K562 (cell line): ENCODE measurements at regions not wholly inside any gene's neighbourhood (a gene's known extent, or its start where the extent isn't known, plus 50 kb on each side); places are given as distances from the start of the nearest gene placed in this dataset.

Experiments used
- ATAC-seq: fragments of 200-7000 bp; cut with Tn5 transposase; 3 replicates; pipeline ENCODE4 v1.9.1; 2020; ENCODE audit warnings: moderate library complexity
- BruUV-seq: library from RNA; stranded (reverse); fragments of 400-500 nt; replicated peaks from 2 replicates; lab custom pipeline; 2021; lab: Mats Ljungman, UMichigan
- CTCF ChIA-PET: fragments of 300-600 bp; formaldehyde crosslinking; extraction: SDS; loops from one replicate; lab custom pipeline; 2021; ENCODE audit warnings: low intra/inter-chr PET ratio; lab: Yijun Ruan, JAX
- POLR2A ChIA-PET: fragments of 300-600, 350-650 bp; sonication (Branson Sonifier 250); formaldehyde crosslinking; extraction: SDS; loops from one replicate; lab custom pipeline; 2021; ENCODE audit warnings: antibody characterized with exemption, inconsistent platforms; lab: Yijun Ruan, JAX
- DNase-seq, 4 experiments: peaks; one replicate each; pipeline versions ENCODE4 v3.0.0 to v3.0.0-alpha.2; 2011 to 2018; ENCODE audit warnings: low spot score in 3 of 4, mixed read lengths in 3 of 4; ENCODE audit errors: extremely low read depth in 1 of 4
- FAIRE-seq: peaks from 2 replicates; lab custom pipeline; 2011; peaks lifted over from hg19 to GRCh38; lab: Jason Lieb, UNC
- H2AFZ ChIP-seq: 2 replicates; pipeline ENCODE4 v1.6.0; 2011; ENCODE audit warnings: low read depth, low read length, control low read depth, inconsistent platforms
- H3K27ac ChIP-seq: fragments of 200-600 bp; 3 replicates; pipeline ENCODE4 v1.8.0; 2011; ENCODE audit warnings: low read depth, mild to moderate bottlenecking, control low read depth, inconsistent platforms, low read length, moderate library complexity, mixed read lengths; ENCODE audit errors: extremely low read depth
- H3K27me3 ChIP-seq, 2 experiments: fragments of 300-600 bp in 1 of 2; 2 replicates in 1 of 2; 3 replicates in 1 of 2; pipeline versions ENCODE4 v1.6.0 to v1.8.0; 2011; ENCODE audit warnings: inconsistent platforms in 2 of 2, low read length in 2 of 2, mild to moderate bottlenecking in 1 of 2, mixed read lengths in 1 of 2, moderate library complexity in 1 of 2; ENCODE audit not compliant: control insufficient read depth in 2 of 2, insufficient read depth in 2 of 2
- H3K36me3 ChIP-seq: fragments of 300-600 bp; 3 replicates; pipeline ENCODE4 v1.8.0; 2011; ENCODE audit warnings: mild to moderate bottlenecking, low read length, inconsistent platforms; ENCODE audit not compliant: control insufficient read depth, insufficient read depth
- H3K4me1 ChIP-seq, 2 experiments: fragments of 200-600 bp in 1 of 2; replicated peaks in 1 of 2; 2 replicates in 1 of 2; 3 replicates in 1 of 2; pipeline versions ENCODE4 v1.5.1 to v1.8.0; 2011; ENCODE audit warnings: inconsistent platforms in 2 of 2, low read length in 2 of 2, mild to moderate bottlenecking in 1 of 2, mixed read lengths in 1 of 2, moderate library complexity in 1 of 2; ENCODE audit not compliant: control insufficient read depth in 2 of 2, insufficient read depth in 2 of 2
- H3K4me2 ChIP-seq: 2 replicates; pipeline ENCODE4 v1.6.1; 2011; ENCODE audit warnings: low read length, control low read depth, inconsistent platforms, mixed read lengths; ENCODE audit not compliant: insufficient read depth
- H3K4me3 ChIP-seq: fragments of 200-600 bp; sonication (generic), shearing (Covaris generic); 2 replicates; pipeline ENCODE4 v1.5.1; 2016; ENCODE audit warnings: control low read depth, inconsistent platforms
- H3K79me2 ChIP-seq: fragments of 200-600 bp; 3 replicates; pipeline ENCODE4 v1.8.0; 2011; ENCODE audit warnings: low read length, inconsistent platforms; ENCODE audit not compliant: control insufficient read depth, insufficient read depth
- H3K9ac ChIP-seq, 2 experiments: 2 replicates each; pipeline versions ENCODE4 v1.6.0 to v1.6.1; 2011; ENCODE audit warnings: low read depth in 2 of 2, low read length in 2 of 2, control low read depth in 1 of 2, inconsistent platforms in 1 of 2, mild to moderate bottlenecking in 1 of 2, mixed read lengths in 1 of 2; ENCODE audit not compliant: insufficient read depth in 1 of 2
- H3K9me1 ChIP-seq: one replicate; pipeline ENCODE4 v1.6.0; 2011; ENCODE audit warnings: inconsistent platforms, mild to moderate bottlenecking, low read length, moderate library complexity; ENCODE audit not compliant: control insufficient read depth, insufficient read depth
- H3K9me3 ChIP-seq: replicated peaks from 2 replicates; pipeline ENCODE4 v1.5.1; 2011; ENCODE audit warnings: low read depth, low read length, inconsistent platforms; ENCODE audit not compliant: control insufficient read depth, insufficient read depth
- H4K20me1 ChIP-seq: replicated peaks from 2 replicates; pipeline ENCODE4 v1.6.1; 2011; ENCODE audit warnings: low read length, inconsistent platforms, mixed read lengths; ENCODE audit not compliant: control insufficient read depth, insufficient read depth
- CREB3L1 ChIP-seq: fragments of 450-650 bp; IDR thresholded peaks from 2 replicates; pipeline ENCODE4 v1.6.1; 2014; ENCODE audit warnings: low read depth, mild to moderate bottlenecking, moderate library complexity, borderline replicate concordance
- CTCF ChIP-seq, 3 experiments: IDR thresholded peaks in 2 of 3; conservative IDR thresholded peaks in 1 of 3; 2 replicates each; pipeline ENCODE4 v1.5.1; 2011 to 2012; ENCODE audit warnings: low read length in 3 of 3, mild to moderate bottlenecking in 3 of 3, control low read depth in 2 of 3, improper control_type of control experiment in 1 of 3, inconsistent platforms in 1 of 3, low read depth in 1 of 3, mixed read lengths in 1 of 3, moderate library complexity in 1 of 3; ENCODE audit not compliant: insufficient read depth in 2 of 3
- KAT7 ChIP-seq: sonication (generic); formaldehyde crosslinking; IDR thresholded peaks from 2 replicates; pipeline ENCODE4 v1.8.0; 2022; ENCODE audit warnings: missing genetic modification reagents, mild to moderate bottlenecking, borderline replicate concordance
- MITF ChIP-seq: IDR thresholded peaks from 2 replicates; pipeline ENCODE4 v1.6.1; 2014; ENCODE audit warnings: antibody characterized with exemption
- RAD21 ChIP-seq, 2 experiments: fragments of 250-450 bp in 1 of 2; fragments of 450-650 bp in 1 of 2; sonication (Bioruptor Pico) in 1 of 2; formaldehyde crosslinking in 1 of 2; IDR thresholded peaks in 1 of 2; conservative IDR thresholded peaks in 1 of 2; 2 replicates each; pipeline versions ENCODE4 v1.4.0 to v1.8.0; 2020 to 2022; ENCODE audit warnings: mild to moderate bottlenecking in 2 of 2, moderate library complexity in 1 of 2
- RBBP5 ChIP-seq: fragments of 200-600 bp; sonication (generic); IDR thresholded peaks from 2 replicates; pipeline ENCODE4 v1.6.1; 2012; ENCODE audit warnings: borderline replicate concordance, mild to moderate bottlenecking, low read length, control low read depth, inconsistent platforms; ENCODE audit not compliant: insufficient read depth, poor library complexity, severe bottlenecking
- RBM14 ChIP-seq: fragments of 200-400 bp; formaldehyde crosslinking; IDR thresholded peaks from 2 replicates; pipeline ENCODE4 v1.6.1; 2018; ENCODE audit warnings: low read depth, mild to moderate bottlenecking, low read length, moderate library complexity, borderline replicate concordance; ENCODE audit not compliant: insufficient read depth
- RHOXF2B ChIP-seq: fragments of 250-450 bp; sonication (Bioruptor Pico); conservative IDR thresholded peaks from 2 replicates; pipeline ENCODE4 v1.5.1; 2021
- SRF ChIP-seq, 2 experiments: fragments of 250-450, 450-650 bp in 1 of 2; sonication (Bioruptor Pico) in 1 of 2; sonication (generic) in 1 of 2; formaldehyde crosslinking; IDR thresholded peaks; 2 replicates each; pipeline versions ENCODE4 v1.5.0 to v1.5.1; 2020 to 2022; ENCODE audit warnings: mild to moderate bottlenecking in 1 of 2, missing genetic modification reagents in 1 of 2
- TAL1 ChIP-seq: fragments of 450-650 bp; IDR thresholded peaks from 2 replicates; pipeline ENCODE4 v1.6.1; 2016; ENCODE audit warnings: mild to moderate bottlenecking
- ZC3H8 ChIP-seq: fragments of 450-650 bp; IDR thresholded peaks from 2 replicates; pipeline ENCODE4 v1.6.1; 2017
- ZNF12 ChIP-seq: sonication (generic); formaldehyde crosslinking; IDR thresholded peaks from 2 replicates; pipeline ENCODE4 v1.4.0; 2020; ENCODE audit warnings: mild to moderate bottlenecking, missing genetic modification reagents
- ZNF707 ChIP-seq: fragments of 250-450 bp; sonication (Bioruptor Pico); conservative IDR thresholded peaks from 2 replicates; pipeline ENCODE4 v1.8.0; 2022; ENCODE audit warnings: inconsistent platforms, mild to moderate bottlenecking, moderate library complexity
- ZNF830 ChIP-seq: fragments of 250-450 bp; sonication (Bioruptor Pico); IDR thresholded peaks from 2 replicates; pipeline ENCODE4 v1.5.0; 2021; ENCODE audit warnings: mild to moderate bottlenecking
- WGBS: fragments of 100-300 bp; shearing (Covaris generic); methylation state at CpG from one replicate; pipeline ENCODE4 v1.1.6; 2016; ENCODE audit warnings: low coverage, mixed read lengths; ENCODE audit not compliant: insufficient coverage; ENCODE audit errors: missing lambda C conversion rate; 5-methylcytosine and 5-hydroxymethylcytosine counted together
- in situ Hi-C: fragments of 300-500 bp; cut with MboI; formaldehyde crosslinking; loops from 4 replicates; pipeline ENCODE4 v1.15.0; 2018; ENCODE audit warnings: inconsistent platforms, mixed read lengths
- intact Hi-C: fragments of 100-400 bp; cut with micrococcal nuclease; formaldehyde crosslinking; loops from 2 replicates; pipeline ENCODE4 v1.14.2; 2022
- TF ChIP-seq, protein P1 (sequence below): fragments of 250-450 bp; sonication (Bioruptor Pico); IDR thresholded peaks from 2 replicates; pipeline ENCODE4 v1.8.0; 2022; ENCODE audit warnings: moderate library complexity, mild to moderate bottlenecking, inconsistent platforms

DNA sequence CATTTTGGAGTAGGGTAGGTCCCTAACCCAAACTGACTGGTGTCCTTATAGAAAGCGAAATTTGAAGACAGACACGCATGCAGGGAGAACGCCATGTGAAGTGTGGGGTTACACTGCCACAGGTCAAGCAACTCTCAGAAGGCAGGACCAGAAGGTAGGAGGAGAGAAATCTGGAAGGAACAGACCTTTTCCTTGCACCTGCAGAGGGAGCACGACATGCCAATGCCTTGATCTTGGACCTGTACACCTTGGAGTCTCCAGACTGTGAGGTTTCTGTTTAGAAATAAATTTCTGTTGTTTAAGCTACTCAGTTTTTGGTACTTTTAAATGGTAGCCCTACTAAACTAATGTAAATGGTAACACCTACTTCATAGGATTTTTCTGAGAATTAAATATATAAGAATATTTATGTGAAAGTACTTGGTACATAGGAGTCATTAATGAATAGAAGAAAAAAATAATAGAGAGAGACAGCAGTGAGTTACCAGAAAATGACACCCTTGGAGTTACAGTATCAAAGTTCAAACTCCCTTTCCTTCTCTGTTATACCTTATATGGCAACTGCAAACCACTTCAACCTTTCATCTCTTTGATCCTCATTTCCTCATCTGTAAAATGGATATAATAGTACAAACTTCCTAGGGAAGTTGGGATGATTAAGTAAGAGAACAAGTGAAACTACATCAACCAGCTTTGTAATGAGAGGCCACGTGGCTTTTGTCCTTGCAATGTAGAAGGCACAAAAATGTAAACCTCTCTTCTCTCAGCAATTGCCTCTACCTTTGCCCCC, 184.9 kb upstream of the PARD3B start:
- Histone ChIP-seq H4K20me1 (no peaks in the 10 kb centered on the region), H2AFZ (0 out of 2 replicates have a peak overlapping the region, but pooled peaks have one; percentile 35), H3K27me3 (no peaks in the 10 kb centered on the region), H3K9ac (no peak overlapping the region), H3K36me3 (no peaks in the 10 kb centered on the region), H3K9me1 (no peaks in the 10 kb centered on the region), H3K79me2 (no peaks in the 10 kb centered on the region), H3K4me2 (no peak overlapping the region), H3K4me3 (no peak overlapping the region), H3K9me3 (no peaks in the 10 kb centered on the region), H3K27ac (no peak overlapping the region), H3K4me1 (peaks cover 0 to 3% of the 10 kb centered on the region in 2 experiments; a peak in 3 of 5 replicates)
- DNase-seq (no peak), ATAC-seq (peak; percentile 68; the same call in 2 of the 3 replicates), FAIRE-seq (no peak)
- ChIA-PET POLR2A (no interaction called here), CTCF (no interaction called here)
- in situ Hi-C loops: no loop called here
- BruUV-seq: no TSS peak
- WGBS: 25% methylated on average over 5 of the region's 5 CpGs
- intact Hi-C loops: no loop called here
- TF ChIP-seq ZNF830 (CRISPR knock-in tag): no peak
- 0 out of 6 replicates have a peak, but pooled peaks of 1 of the 3 experiments have one; percentile 6 for TF ChIP-seq CTCF (IDR thresholded peaks at IDR 0.05 in 2 of 3, conservative IDR thresholded peaks at IDR 0.05 in 1 of 3; ENCODE audit: insufficient read depth in 2 of 3, low read depth in 1 of 3, low read length in 3 of 3)
- no peak for TF ChIP-seq ZC3H8
- TF ChIP-seq TAL1: no peak
- TF ChIP-seq SRF (CRISPR knock-in tag; IDR thresholded peaks at IDR 0.05): 0 out of 4 replicates have a peak, but pooled peaks of 1 of the 2 experiments have one; percentile 32
- no peak for TF ChIP-seq ZNF707
- TF ChIP-seq CREB3L1: no peak
- no peak for TF ChIP-seq ZNF12 (CRISPR knock-in tag)
- TF ChIP-seq RBBP5: no peak
- TF ChIP-seq KAT7: no peak
- TF ChIP-seq RBM14: no peak
- TF ChIP-seq, protein P1, sequence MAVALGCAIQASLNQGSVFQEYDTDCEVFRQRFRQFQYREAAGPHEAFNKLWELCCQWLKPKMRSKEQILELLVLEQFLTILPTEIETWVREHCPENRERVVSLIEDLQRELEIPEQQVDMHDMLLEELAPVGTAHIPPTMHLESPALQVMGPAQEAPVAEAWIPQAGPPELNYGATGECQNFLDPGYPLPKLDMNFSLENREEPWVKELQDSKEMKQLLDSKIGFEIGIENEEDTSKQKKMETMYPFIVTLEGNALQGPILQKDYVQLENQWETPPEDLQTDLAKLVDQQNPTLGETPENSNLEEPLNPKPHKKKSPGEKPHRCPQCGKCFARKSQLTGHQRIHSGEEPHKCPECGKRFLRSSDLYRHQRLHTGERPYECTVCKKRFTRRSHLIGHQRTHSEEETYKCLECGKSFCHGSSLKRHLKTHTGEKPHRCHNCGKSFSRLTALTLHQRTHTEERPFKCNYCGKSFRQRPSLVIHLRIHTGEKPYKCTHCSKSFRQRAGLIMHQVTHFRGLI (CRISPR knock-in tag): no peak
- TF ChIP-seq RAD21 (CRISPR knock-in tag; conservative IDR thresholded peaks at IDR 0.05 in 1 of 2, IDR thresholded peaks at IDR 0.05 in 1 of 2): peak in 1 of 2 experiments; percentile 19; a peak in 1 of 4 replicates
- TF ChIP-seq MITF: no peak
- TF ChIP-seq RHOXF2B (CRISPR knock-in tag): no peak
